ENCODE measurements at regions not wholly inside any gene's neighbourhood (a gene's known extent, or its start where the extent isn't known, plus 50 kb on each side); places are given as distances from the start of the nearest gene placed in this dataset.

- Histone ChIP-seq H3K9me3 (no peaks in the 10 kb centered on the region), H3K27me3 (no peaks in the 10 kb centered on the region), H3K4me3 (ENCODE audit: low read depth in 1 of 2, low read length in 1 of 2) (no peak overlapping the region), H3K36me3 (no peaks in the 10 kb centered on the region), H3K4me1 (ENCODE audit: control insufficient read depth in 1 of 2, insufficient read depth in 1 of 2, low read depth in 1 of 2, low read length in 1 of 2) (no peaks in the 10 kb centered on the region), H3K27ac (no peak overlapping the region)
- no peak for TF ChIP-seq CTCF (IDR thresholded peaks at IDR 0.05)
Measured at GRCh38 chr2:217691516-217691915, 311.3 kb downstream of the TNS1 start.

GRCh38 chr2:217689053-217689452 is 313.7 kb downstream of the TNS1 start:
- no peaks in the 10 kb centered on the region for H3K9me3 ChIP-seq
- no peak overlapping the region for H3K4me3 ChIP-seq (ENCODE audit: low read depth in 1 of 2, low read length in 1 of 2)
- H3K27ac ChIP-seq: no peak overlapping the region
- no peaks in the 10 kb centered on the region for H3K27me3 ChIP-seq
- H3K36me3 ChIP-seq: no peaks in the 10 kb centered on the region
- no peak for TF ChIP-seq CTCF (IDR thresholded peaks at IDR 0.05)
- H3K4me1 ChIP-seq (ENCODE audit: control insufficient read depth in 1 of 2, insufficient read depth in 1 of 2, low read depth in 1 of 2, low read length in 1 of 2): no peaks in the 10 kb centered on the region

GRCh38 chr2:217688494-217688893 is 314.3 kb downstream of the TNS1 start:
- Histone ChIP-seq H3K4me1 (ENCODE audit: control insufficient read depth in 1 of 2, insufficient read depth in 1 of 2, low read depth in 1 of 2, low read length in 1 of 2) (no peaks in the 10 kb centered on the region), H3K27ac (no peak overlapping the region), H3K9me3 (no peaks in the 10 kb centered on the region), H3K27me3 (no peaks in the 10 kb centered on the region), H3K36me3 (no peaks in the 10 kb centered on the region), H3K4me3 (ENCODE audit: low read depth in 1 of 2, low read length in 1 of 2) (no peak overlapping the region)
- no peak for TF ChIP-seq CTCF (IDR thresholded peaks at IDR 0.05)

GRCh38 chr2:217687771-217688170 is 315.0 kb downstream of the TNS1 start:
- Histone ChIP-seq H3K4me1 (ENCODE audit: control insufficient read depth in 1 of 2, insufficient read depth in 1 of 2, low read depth in 1 of 2, low read length in 1 of 2) (no peaks in the 10 kb centered on the region), H3K27ac (no peak overlapping the region), H3K9me3 (no peaks in the 10 kb centered on the region), H3K4me3 (ENCODE audit: low read depth in 1 of 2, low read length in 1 of 2) (no peak overlapping the region), H3K27me3 (no peaks in the 10 kb centered on the region), H3K36me3 (no peaks in the 10 kb centered on the region)
- TF ChIP-seq CTCF (IDR thresholded peaks at IDR 0.05): no peak

- H3K36me3 ChIP-seq: no peaks in the 10 kb centered on the region
- H3K27me3 ChIP-seq: no peaks in the 10 kb centered on the region
- no peak overlapping the region for H3K27ac ChIP-seq
- TF ChIP-seq CTCF (IDR thresholded peaks at IDR 0.05): no peak
- no peaks in the 10 kb centered on the region for H3K4me1 ChIP-seq (ENCODE audit: control insufficient read depth in 1 of 2, insufficient read depth in 1 of 2, low read depth in 1 of 2, low read length in 1 of 2)
- no peak overlapping the region for H3K4me3 ChIP-seq (ENCODE audit: low read depth in 1 of 2, low read length in 1 of 2)
- no peaks in the 10 kb centered on the region for H3K9me3 ChIP-seq
Measured at GRCh38 chr2:217685255-217685605, 317.6 kb downstream of the TNS1 start.

Measured in neutrophil (primary cell).